Panc1 (cell line): ENCODE measurements at regions not wholly inside any gene's neighbourhood (a gene's known extent, or its start where the extent isn't known, plus 50 kb on each side); places are given as distances from the start of the nearest gene placed in this dataset.

Source experiments
- ATAC-seq: fragments of 200-7000 bp; cut with Tn5 transposase; 2 replicates; pipeline ENCODE4 v1.9.1; 2020; ENCODE audit warnings: mild to moderate bottlenecking, moderate library complexity
- BruUV-seq: library from RNA; stranded (reverse); fragments of 400-500 nt; replicated peaks from 2 replicates; lab custom pipeline; 2021; lab: Mats Ljungman, UMichigan
- CTCF ChIA-PET: fragments of 300-600 bp; sonication (Branson Sonifier 250); formaldehyde crosslinking; loops from one replicate; lab custom pipeline; 2022; ENCODE audit warnings: antibody characterized with exemption; lab: Charles Lee
- POLR2A ChIA-PET: fragments of 300-600 bp; sonication (Branson Sonifier 250); formaldehyde crosslinking; loops from one replicate; lab custom pipeline; 2022; ENCODE audit warnings: antibody characterized with exemption; lab: Charles Lee
- DNase-seq: peaks from one replicate; pipeline ENCODE4 v3.0.0-alpha.2; 2010; ENCODE audit warnings: low read depth, low spot score
- H3K27ac ChIP-seq: 2 replicates; pipeline ENCODE4 v1.5.1; 2011; ENCODE audit warnings: mild to moderate bottlenecking, low read length, inconsistent platforms
- H3K27me3 ChIP-seq: fragments of 200-500 bp; sonication (Bioruptor generic); 2 replicates; pipeline ENCODE4 v1.6.0; 2014; ENCODE audit warnings: low read length, inconsistent platforms; ENCODE audit not compliant: control insufficient read depth, insufficient read depth
- H3K36me3 ChIP-seq: fragments of 200-500 bp; sonication (Bioruptor generic); 2 replicates; pipeline ENCODE4 v1.5.1; 2014; ENCODE audit warnings: inconsistent platforms, mild to moderate bottlenecking, low read length, moderate library complexity; ENCODE audit not compliant: control insufficient read depth, insufficient read depth
- H3K4me1 ChIP-seq: 2 replicates; pipeline ENCODE4 v1.5.1; 2011; ENCODE audit warnings: inconsistent platforms, mild to moderate bottlenecking, low read length, moderate library complexity; ENCODE audit not compliant: control insufficient read depth, insufficient read depth
- H3K4me3 ChIP-seq, 2 experiments: 2 replicates each; pipeline ENCODE4 v1.5.1; 2011 to 2012; ENCODE audit warnings: low read depth in 2 of 2, low read length in 2 of 2, mild to moderate bottlenecking in 2 of 2, inconsistent platforms in 1 of 2, moderate library complexity in 1 of 2
- H3K9me3 ChIP-seq: fragments of 200-500 bp; sonication (Bioruptor generic); 2 replicates; pipeline ENCODE4 v1.5.1; 2014; ENCODE audit warnings: low read depth, mild to moderate bottlenecking, inconsistent platforms, low read length, moderate library complexity; ENCODE audit not compliant: control insufficient read depth, insufficient read depth
- POLR2AphosphoS5 ChIP-seq: IDR thresholded peaks from 2 replicates; pipeline ENCODE4 v1.6.1; 2012; ENCODE audit warnings: mild to moderate bottlenecking, low read depth, low read length, moderate library complexity
- SIN3A ChIP-seq: IDR thresholded peaks from 2 replicates; pipeline ENCODE4 v1.6.1; 2012; ENCODE audit warnings: low read depth, mild to moderate bottlenecking, low read length, moderate library complexity, borderline replicate concordance; ENCODE audit not compliant: insufficient read depth
- TCF7L2 ChIP-seq: IDR thresholded peaks from 2 replicates; pipeline ENCODE4 v1.6.1; 2011; ENCODE audit warnings: mild to moderate bottlenecking, low read depth, low read length, inconsistent platforms
- in situ Hi-C: cut with HindIII; loops from 2 replicates; pipeline ENCODE4 v1.10.0; 2016; ENCODE audit warnings: low sequenced_read_pairs, low pct_unique_long_range_greater_than_20kb
- intact Hi-C: fragments of 100-400 bp; cut with micrococcal nuclease; formaldehyde crosslinking; loops from one replicate; pipeline ENCODE4 v1.10.0; 2022; ENCODE audit not compliant: unreplicated experiment
- TF ChIP-seq, protein P1 (sequence below): fragments of 450-650 bp; IDR thresholded peaks from 2 replicates; pipeline ENCODE4 v1.5.1; 2017; ENCODE audit warnings: mild to moderate bottlenecking
- TF ChIP-seq, protein P2 (sequence below), 2 experiments: IDR thresholded peaks; 2 replicates each; pipeline ENCODE4 v1.6.1; 2011 to 2012; ENCODE audit warnings: low read depth in 2 of 2, control low read depth in 1 of 2, low read length in 1 of 2, mild to moderate bottlenecking in 1 of 2, moderate library complexity in 1 of 2; ENCODE audit not compliant: insufficient read depth in 1 of 2

GRCh38 chr16:65202461-65202860 lies 80.6 kb upstream of the CDH11 start:
- Histone ChIP-seq H3K9me3 (no peaks in the 10 kb centered on the region), H3K36me3 (no peaks in the 10 kb centered on the region), H3K4me3 (no peak overlapping the region), H3K27ac (no peak overlapping the region), H3K4me1 (no peaks in the 10 kb centered on the region), H3K27me3 (no peaks in the 10 kb centered on the region)
- in situ Hi-C loops (no loop called here), intact Hi-C loops (no loop called here)
- ChIA-PET POLR2A (no interaction called here), CTCF (no interaction called here)
- ATAC-seq (no peak), DNase-seq (no peak)
- BruUV-seq = no TSS peak
- TF ChIP-seq, protein P1, sequence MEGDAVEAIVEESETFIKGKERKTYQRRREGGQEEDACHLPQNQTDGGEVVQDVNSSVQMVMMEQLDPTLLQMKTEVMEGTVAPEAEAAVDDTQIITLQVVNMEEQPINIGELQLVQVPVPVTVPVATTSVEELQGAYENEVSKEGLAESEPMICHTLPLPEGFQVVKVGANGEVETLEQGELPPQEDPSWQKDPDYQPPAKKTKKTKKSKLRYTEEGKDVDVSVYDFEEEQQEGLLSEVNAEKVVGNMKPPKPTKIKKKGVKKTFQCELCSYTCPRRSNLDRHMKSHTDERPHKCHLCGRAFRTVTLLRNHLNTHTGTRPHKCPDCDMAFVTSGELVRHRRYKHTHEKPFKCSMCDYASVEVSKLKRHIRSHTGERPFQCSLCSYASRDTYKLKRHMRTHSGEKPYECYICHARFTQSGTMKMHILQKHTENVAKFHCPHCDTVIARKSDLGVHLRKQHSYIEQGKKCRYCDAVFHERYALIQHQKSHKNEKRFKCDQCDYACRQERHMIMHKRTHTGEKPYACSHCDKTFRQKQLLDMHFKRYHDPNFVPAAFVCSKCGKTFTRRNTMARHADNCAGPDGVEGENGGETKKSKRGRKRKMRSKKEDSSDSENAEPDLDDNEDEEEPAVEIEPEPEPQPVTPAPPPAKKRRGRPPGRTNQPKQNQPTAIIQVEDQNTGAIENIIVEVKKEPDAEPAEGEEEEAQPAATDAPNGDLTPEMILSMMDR = no peak
- TF ChIP-seq POLR2AphosphoS5 (no peak), TCF7L2 (no peak), SIN3A (no peak)
- TF ChIP-seq, protein P2, sequence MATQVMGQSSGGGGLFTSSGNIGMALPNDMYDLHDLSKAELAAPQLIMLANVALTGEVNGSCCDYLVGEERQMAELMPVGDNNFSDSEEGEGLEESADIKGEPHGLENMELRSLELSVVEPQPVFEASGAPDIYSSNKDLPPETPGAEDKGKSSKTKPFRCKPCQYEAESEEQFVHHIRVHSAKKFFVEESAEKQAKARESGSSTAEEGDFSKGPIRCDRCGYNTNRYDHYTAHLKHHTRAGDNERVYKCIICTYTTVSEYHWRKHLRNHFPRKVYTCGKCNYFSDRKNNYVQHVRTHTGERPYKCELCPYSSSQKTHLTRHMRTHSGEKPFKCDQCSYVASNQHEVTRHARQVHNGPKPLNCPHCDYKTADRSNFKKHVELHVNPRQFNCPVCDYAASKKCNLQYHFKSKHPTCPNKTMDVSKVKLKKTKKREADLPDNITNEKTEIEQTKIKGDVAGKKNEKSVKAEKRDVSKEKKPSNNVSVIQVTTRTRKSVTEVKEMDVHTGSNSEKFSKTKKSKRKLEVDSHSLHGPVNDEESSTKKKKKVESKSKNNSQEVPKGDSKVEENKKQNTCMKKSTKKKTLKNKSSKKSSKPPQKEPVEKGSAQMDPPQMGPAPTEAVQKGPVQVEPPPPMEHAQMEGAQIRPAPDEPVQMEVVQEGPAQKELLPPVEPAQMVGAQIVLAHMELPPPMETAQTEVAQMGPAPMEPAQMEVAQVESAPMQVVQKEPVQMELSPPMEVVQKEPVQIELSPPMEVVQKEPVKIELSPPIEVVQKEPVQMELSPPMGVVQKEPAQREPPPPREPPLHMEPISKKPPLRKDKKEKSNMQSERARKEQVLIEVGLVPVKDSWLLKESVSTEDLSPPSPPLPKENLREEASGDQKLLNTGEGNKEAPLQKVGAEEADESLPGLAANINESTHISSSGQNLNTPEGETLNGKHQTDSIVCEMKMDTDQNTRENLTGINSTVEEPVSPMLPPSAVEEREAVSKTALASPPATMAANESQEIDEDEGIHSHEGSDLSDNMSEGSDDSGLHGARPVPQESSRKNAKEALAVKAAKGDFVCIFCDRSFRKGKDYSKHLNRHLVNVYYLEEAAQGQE (IDR thresholded peaks at IDR 0.05; ENCODE audit: insufficient read depth in 1 of 2, low read depth in 2 of 2, low read length in 1 of 2) = no peak

DNA sequence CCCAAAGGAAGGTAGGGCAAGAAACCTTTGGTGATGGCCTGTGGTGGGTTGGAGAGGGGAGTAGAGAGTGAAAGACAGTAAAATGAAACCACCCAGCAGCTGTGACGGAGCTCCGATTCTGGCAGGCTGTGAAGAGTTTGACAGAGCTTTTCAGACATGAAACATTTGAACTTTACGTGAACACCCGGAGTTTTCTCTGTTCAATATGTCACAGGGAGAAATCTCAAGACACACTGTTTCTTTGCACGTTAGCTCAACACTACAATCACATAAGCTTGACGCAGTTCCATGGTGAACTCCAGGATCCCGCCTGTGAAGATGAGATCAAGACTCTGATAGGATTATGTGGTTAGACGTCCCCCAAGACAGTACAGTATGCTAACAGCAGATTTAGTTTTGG lies 79.6 kb upstream of the CDH11 start:
- BruUV-seq = no TSS peak
- ATAC-seq = no peak
- Histone ChIP-seq H3K4me1 (no peaks in the 10 kb centered on the region), H3K27me3 (no peaks in the 10 kb centered on the region), H3K9me3 (no peaks in the 10 kb centered on the region), H3K27ac (no peak overlapping the region), H3K36me3 (no peaks in the 10 kb centered on the region), H3K4me3 (no peak overlapping the region)
- intact Hi-C loops = no loop called here
- POLR2A ChIA-PET = no interaction called here
- CTCF ChIA-PET = no interaction called here
- DNase-seq = no peak
- TF ChIP-seq, protein P2 (IDR thresholded peaks at IDR 0.05; ENCODE audit: insufficient read depth in 1 of 2, low read depth in 2 of 2, low read length in 1 of 2) = no peak
- TF ChIP-seq, protein P1 = no peak
- TF ChIP-seq POLR2AphosphoS5 (no peak), SIN3A (no peak), TCF7L2 (no peak)
- in situ Hi-C loops = no loop called here
